Thyroid gland (tissue), 4 donors: ENCODE measurements at regions not wholly inside any gene's neighbourhood (a gene's known extent, or its start where the extent isn't known, plus 50 kb on each side); places are given as distances from the start of the nearest gene placed in this dataset.

ENCODE experiments used
- CTCF ChIP-seq, 6 experiments: fragments of 200-600 bp in 3 of 6; fragments of 450-650 bp in 3 of 6; sonication (generic) in 3 of 6; IDR thresholded peaks; one replicate each; pipeline ENCODE4 v1.5.1; 2016 to 2019; ENCODE audit warnings: antibody characterized with exemption in 6 of 6, mild to moderate bottlenecking in 2 of 6, inconsistent platforms in 1 of 6, moderate library complexity in 1 of 6
- POLR2A ChIP-seq, 2 donors: fragments of 450-650 bp; IDR thresholded peaks; one replicate each; pipeline ENCODE4 v1.6.1; 2017; ENCODE audit warnings: antibody characterized with exemption in 2 of 2, mild to moderate bottlenecking in 2 of 2, moderate library complexity in 1 of 2

DNA sequence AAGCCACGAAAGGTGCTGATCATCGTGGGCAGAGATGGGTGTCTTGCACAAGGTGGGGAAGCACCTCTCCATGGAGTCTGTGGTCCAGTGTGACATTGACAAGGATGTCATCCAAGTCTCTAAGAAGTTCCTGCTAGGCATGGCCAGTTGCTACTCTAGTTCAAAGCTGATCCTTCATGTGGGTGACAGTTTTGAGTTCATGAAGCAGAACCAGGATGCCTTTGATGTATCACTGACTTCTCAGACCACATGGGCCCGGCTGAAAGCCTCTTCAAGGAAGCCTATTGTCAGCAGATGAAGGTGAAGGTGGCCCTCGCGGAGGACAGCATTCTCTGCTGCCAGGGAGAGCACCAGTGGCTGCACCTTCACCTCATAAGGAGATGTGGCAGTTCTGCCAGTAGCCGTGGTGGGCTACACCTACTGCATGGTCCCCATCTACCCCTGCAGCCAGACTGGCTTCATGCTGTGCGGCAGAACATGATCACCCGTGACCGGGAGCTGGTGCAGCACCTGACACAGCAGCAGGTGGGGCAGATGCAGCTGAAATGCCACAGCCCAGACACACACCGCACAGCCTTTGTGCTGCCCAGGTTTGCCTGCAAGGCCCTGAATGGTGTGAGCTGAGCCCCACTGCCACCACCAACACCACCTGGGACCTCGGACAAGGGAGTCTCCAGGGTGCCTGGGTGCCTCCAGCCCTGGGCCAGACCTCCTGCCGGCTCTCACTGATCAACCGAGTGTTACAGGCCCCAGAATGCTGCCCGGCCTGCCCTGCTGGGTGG, 75.0 kb upstream of the SULF2 start:
- TF ChIP-seq POLR2A (IDR thresholded peaks at IDR 0.05) = no peak
- no peak for TF ChIP-seq CTCF (IDR thresholded peaks at IDR 0.05)
